ENCODE measurements at regions not wholly inside any gene's neighbourhood (a gene's known extent, or its start where the extent isn't known, plus 50 kb on each side); places are given as distances from the start of the nearest gene placed in this dataset.

GRCh38 chr7:136247211-136247610 is 270.1 kb upstream of the MTPN start (continued):
- no peak for TF ChIP-seq CHD7 (IDR thresholded peaks at IDR 0.05; ENCODE audit: insufficient replicate concordance, low read length)
- no peak for TF ChIP-seq BACH1 (IDR thresholded peaks at IDR 0.05; ENCODE audit: low read length)
- no peak for TF ChIP-seq MAFK (IDR thresholded peaks at IDR 0.05; ENCODE audit: low read depth, low read length)
- TF ChIP-seq YY1 (IDR thresholded peaks at IDR 0.05; ENCODE audit: low read depth, low read length): no peak
- TF ChIP-seq POLR2AphosphoS5 (IDR thresholded peaks at IDR 0.05; ENCODE audit: low read depth, low read length): no peak
- no peak for TF ChIP-seq BCL11A (IDR thresholded peaks at IDR 0.05; ENCODE audit: low read depth in 2 of 2, low read length in 2 of 2)
